CD14-positive monocyte (primary cell): ENCODE measurements at regions not wholly inside any gene's neighbourhood (a gene's known extent, or its start where the extent isn't known, plus 50 kb on each side); places are given as distances from the start of the nearest gene placed in this dataset.

Experiments
- DNase-seq, 3 donors: peaks; one replicate each; pipeline ENCODE4 v3.0.0-alpha.2; 2011 to 2022
- H2AFZ ChIP-seq: 2 replicates; pipeline ENCODE4 v1.6.0; 2012; ENCODE audit warnings: mild to moderate bottlenecking, low read depth, low read length, inconsistent platforms; ENCODE audit not compliant: insufficient read depth, poor library complexity, severe bottlenecking
- H3K27ac ChIP-seq, 2 donors: 1 replicate in 1 of 2; 2 replicates in 1 of 2; pipeline ENCODE4 v1.5.1; 2012 to 2013; ENCODE audit warnings: low read length in 2 of 2, control low read depth in 1 of 2, inconsistent platforms in 1 of 2, low read depth in 1 of 2, mild to moderate bottlenecking in 1 of 2
- H3K27me3 ChIP-seq, 2 donors: one replicate each; pipeline versions ENCODE4 v1.6.0 to v1.6.1; 2011 to 2013; ENCODE audit warnings: low read length in 2 of 2; ENCODE audit not compliant: control insufficient read depth in 2 of 2, insufficient read depth in 2 of 2
- H3K36me3 ChIP-seq, 2 donors: replicated peaks in 1 of 2; 1 replicate in 1 of 2; 2 replicates in 1 of 2; pipeline versions ENCODE4 v1.5.1 to v1.6.1; 2012 to 2013; ENCODE audit warnings: low read length in 2 of 2, control low read depth in 1 of 2, inconsistent platforms in 1 of 2, mild to moderate bottlenecking in 1 of 2; ENCODE audit not compliant: insufficient read depth in 2 of 2, control insufficient read depth in 1 of 2
- H3K4me1 ChIP-seq, 2 donors: 1 replicate in 1 of 2; 2 replicates in 1 of 2; pipeline versions ENCODE4 v1.5.1 to v1.6.1; 2012 to 2013; ENCODE audit warnings: low read length in 2 of 2, control low read depth in 1 of 2, inconsistent platforms in 1 of 2, mild to moderate bottlenecking in 1 of 2, moderate library complexity in 1 of 2; ENCODE audit not compliant: insufficient read depth in 2 of 2, control insufficient read depth in 1 of 2
- H3K4me2 ChIP-seq: replicated peaks from 2 replicates; pipeline ENCODE3; 2012; ENCODE audit warnings: low read length, moderate library complexity, mild to moderate bottlenecking; ENCODE audit not compliant: poor library complexity, severe bottlenecking; ENCODE audit errors: extremely low read depth
- H3K4me3 ChIP-seq, 3 experiments: fragments of 200-600 bp in 1 of 3; sonication (generic) in 1 of 3; replicated peaks in 1 of 3; 1 replicate in 2 of 3; 2 replicates in 1 of 3; pipeline ENCODE4 v1.5.1; 2011 to 2013; ENCODE audit warnings: low read length in 3 of 3, mild to moderate bottlenecking in 3 of 3, control low read depth in 2 of 3, low read depth in 2 of 3, inconsistent platforms in 1 of 3, moderate library complexity in 1 of 3
- H3K79me2 ChIP-seq: 2 replicates; pipeline ENCODE4 v1.6.0; 2012; ENCODE audit warnings: mild to moderate bottlenecking, control low read depth, inconsistent platforms, low read length, moderate library complexity; ENCODE audit not compliant: insufficient read depth
- H3K9ac ChIP-seq: 2 replicates; pipeline ENCODE4 v1.6.0; 2017; ENCODE audit warnings: low read length, mild to moderate bottlenecking; ENCODE audit not compliant: insufficient read depth, poor library complexity, severe bottlenecking
- H3K9me3 ChIP-seq, 2 donors: replicated peaks in 1 of 2; 1 replicate in 1 of 2; 2 replicates in 1 of 2; pipeline versions ENCODE4 v1.5.1 to v1.6.1; 2012 to 2013; ENCODE audit warnings: low read length in 2 of 2, control low read depth in 1 of 2; ENCODE audit not compliant: control insufficient read depth in 1 of 2, insufficient read depth in 1 of 2
- H4K20me1 ChIP-seq: 2 replicates; pipeline ENCODE4 v1.6.0; 2012; ENCODE audit warnings: mild to moderate bottlenecking, low read length, control low read depth, moderate library complexity; ENCODE audit not compliant: insufficient read depth
- H3K27ac Mint-ChIP-seq, 7 donors: one replicate each; pipeline ENCODE4 v1.8.0; 2020; ENCODE audit warnings: mild to moderate bottlenecking in 7 of 7, mixed read lengths in 7 of 7, moderate library complexity in 6 of 7, inconsistent platforms in 2 of 7
- H3K27me3 Mint-ChIP-seq, 3 donors: one replicate each; pipeline ENCODE4 v1.8.0; 2021 to 2022; ENCODE audit warnings: low read depth in 3 of 3, mild to moderate bottlenecking in 3 of 3, mixed read lengths in 3 of 3, moderate library complexity in 3 of 3, inconsistent platforms in 1 of 3
- H3K36me3 Mint-ChIP-seq, 2 donors: one replicate each; pipeline ENCODE4 v1.8.0; 2020; ENCODE audit warnings: mixed read lengths in 2 of 2, inconsistent platforms in 1 of 2, mild to moderate bottlenecking in 1 of 2
- H3K4me1 Mint-ChIP-seq: one replicate; pipeline ENCODE4 v1.8.0; 2020; ENCODE audit warnings: mild to moderate bottlenecking, mixed read lengths
- H3K4me3 Mint-ChIP-seq, 2 donors: one replicate each; pipeline ENCODE4 v1.8.0; 2020; ENCODE audit warnings: mild to moderate bottlenecking in 2 of 2, mixed read lengths in 2 of 2, moderate library complexity in 1 of 2
- H3K9me3 Mint-ChIP-seq, 7 donors: one replicate each; pipeline ENCODE4 v1.8.0; 2020 to 2022; ENCODE audit warnings: mixed read lengths in 7 of 7, mild to moderate bottlenecking in 6 of 7, moderate library complexity in 6 of 7, inconsistent platforms in 2 of 7
- CTCF ChIP-seq: fragments of 200-600 bp; IDR thresholded peaks from one replicate; pipeline ENCODE4 v1.8.0; 2022; ENCODE audit warnings: antibody characterized with exemption, mild to moderate bottlenecking
- WGBS: methylation state at CpG from one replicate; pipeline ENCODE4 v1.1.5; 2013; ENCODE audit warnings: missing lambda C conversion rate; ENCODE audit not compliant: insufficient coverage; 5-methylcytosine and 5-hydroxymethylcytosine counted together
- intact Hi-C, 2 donors: fragments of 100-400 bp; cut with micrococcal nuclease; formaldehyde crosslinking; loops; one replicate each; pipeline versions ENCODE4 v1.15.0 to v1.15.1; 2023

- intact Hi-C loops = no loop called here
- H3K36me3 Mint-ChIP-seq = no peaks in the 10 kb centered on the region
- no peak overlapping the region for H3K4me3 Mint-ChIP-seq
- H3K27me3 ChIP-seq = no peaks in the 10 kb centered on the region
- no peaks in the 10 kb centered on the region for H3K4me1 Mint-ChIP-seq
- no peaks in the 10 kb centered on the region for H4K20me1 ChIP-seq
- no peak overlapping the region for H3K27ac Mint-ChIP-seq
- no peak overlapping the region for H3K4me2 ChIP-seq
- H2AFZ ChIP-seq = no peak overlapping the region
- no peak overlapping the region for H3K27ac ChIP-seq
- H3K36me3 ChIP-seq = no peaks in the 10 kb centered on the region
- DNase-seq = no peak
- no peaks in the 10 kb centered on the region for H3K27me3 Mint-ChIP-seq
- no peaks in the 10 kb centered on the region for H3K4me1 ChIP-seq
- H3K79me2 ChIP-seq = no peaks in the 10 kb centered on the region
- no peak overlapping the region for H3K4me3 ChIP-seq
- WGBS = 90% methylated on average over 5 of the region's 9 CpGs
- H3K9me3 Mint-ChIP-seq = peaks cover 0 to 2% (median 0%) of the 10 kb centered on the region in 7 donors
- no peak overlapping the region for H3K9ac ChIP-seq
- no peaks in the 10 kb centered on the region for H3K9me3 ChIP-seq
- TF ChIP-seq CTCF = no peak
These were observed 83.1 kb upstream of the CHRM3 start for GRCh38 chr1:239303289-239303688.

- no peak overlapping the region for H3K4me2 ChIP-seq
- WGBS = 89% methylated on average over 1 of the region's 3 CpGs
- H3K4me1 ChIP-seq = no peaks in the 10 kb centered on the region
- no peak overlapping the region for H3K4me3 ChIP-seq
- intact Hi-C loops = no loop called here
- Mint-ChIP-seq H3K27ac (no peak overlapping the region), H3K27me3 (no peaks in the 10 kb centered on the region), H3K4me1 (no peaks in the 10 kb centered on the region), H3K9me3 (peaks cover 0 to 2% (median 0%) of the 10 kb centered on the region in 7 donors), H3K36me3 (no peaks in the 10 kb centered on the region), H3K4me3 (no peak overlapping the region)
- no peaks in the 10 kb centered on the region for H3K79me2 ChIP-seq
- H2AFZ ChIP-seq = no peak overlapping the region
- no peaks in the 10 kb centered on the region for H4K20me1 ChIP-seq
- TF ChIP-seq CTCF = no peak
- no peaks in the 10 kb centered on the region for H3K27me3 ChIP-seq
- no peaks in the 10 kb centered on the region for H3K9me3 ChIP-seq
- no peak for DNase-seq
- no peak overlapping the region for H3K27ac ChIP-seq
- no peak overlapping the region for H3K9ac ChIP-seq
- H3K36me3 ChIP-seq = no peaks in the 10 kb centered on the region
These were observed 83.7 kb upstream of the CHRM3 start for GRCh38 chr1:239302696-239303095.
